HG02852 (cell line): ENCODE measurements at regions not wholly inside any gene's neighbourhood (a gene's known extent, or its start where the extent isn't known, plus 50 kb on each side); places are given as distances from the start of the nearest gene placed in this dataset.

Experiments
- ATAC-seq: cut with Tn5 transposase; IDR thresholded peaks from one replicate; pipeline ENCODE4 v1.9.1; 2021; ENCODE audit warnings: mild to moderate bottlenecking, moderate library complexity; ENCODE audit not compliant: unreplicated experiment

DNA sequence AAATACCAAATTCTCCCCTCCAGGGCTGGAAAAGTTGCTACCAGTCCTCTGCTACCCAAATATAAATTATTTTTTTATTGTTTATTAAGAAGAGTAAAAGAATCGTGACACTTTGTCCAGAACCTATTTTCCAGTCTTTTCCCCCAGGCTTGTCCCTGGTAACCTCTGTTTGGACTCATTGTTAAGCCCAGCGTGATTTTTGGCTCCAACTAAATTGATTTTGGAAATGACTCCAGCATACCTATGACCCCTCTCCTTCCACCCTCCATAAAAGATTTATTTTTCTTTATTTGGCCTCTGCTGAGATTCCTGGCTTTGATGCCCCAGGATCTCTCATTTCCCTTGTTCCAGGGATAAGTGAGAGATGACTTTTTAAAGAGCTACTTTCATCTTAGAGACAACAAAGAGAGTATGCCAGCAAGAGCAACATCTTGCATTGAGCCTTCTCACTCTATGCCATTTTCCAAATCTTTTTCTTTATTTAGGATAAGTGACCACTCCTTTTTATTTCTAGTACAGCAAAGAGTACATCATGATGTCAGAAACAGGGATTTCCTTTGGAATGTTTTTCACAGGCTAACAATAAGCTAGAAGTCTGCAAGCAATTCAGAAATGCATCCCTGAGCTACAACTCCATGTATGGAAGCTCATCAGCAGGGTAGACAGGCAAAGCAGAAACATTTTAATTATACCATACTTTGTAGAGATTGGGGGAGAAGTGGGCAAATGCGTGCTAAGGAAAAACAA, 75.8 kb downstream of the DAD1 start:
- ATAC-seq, result no peak

DNA sequence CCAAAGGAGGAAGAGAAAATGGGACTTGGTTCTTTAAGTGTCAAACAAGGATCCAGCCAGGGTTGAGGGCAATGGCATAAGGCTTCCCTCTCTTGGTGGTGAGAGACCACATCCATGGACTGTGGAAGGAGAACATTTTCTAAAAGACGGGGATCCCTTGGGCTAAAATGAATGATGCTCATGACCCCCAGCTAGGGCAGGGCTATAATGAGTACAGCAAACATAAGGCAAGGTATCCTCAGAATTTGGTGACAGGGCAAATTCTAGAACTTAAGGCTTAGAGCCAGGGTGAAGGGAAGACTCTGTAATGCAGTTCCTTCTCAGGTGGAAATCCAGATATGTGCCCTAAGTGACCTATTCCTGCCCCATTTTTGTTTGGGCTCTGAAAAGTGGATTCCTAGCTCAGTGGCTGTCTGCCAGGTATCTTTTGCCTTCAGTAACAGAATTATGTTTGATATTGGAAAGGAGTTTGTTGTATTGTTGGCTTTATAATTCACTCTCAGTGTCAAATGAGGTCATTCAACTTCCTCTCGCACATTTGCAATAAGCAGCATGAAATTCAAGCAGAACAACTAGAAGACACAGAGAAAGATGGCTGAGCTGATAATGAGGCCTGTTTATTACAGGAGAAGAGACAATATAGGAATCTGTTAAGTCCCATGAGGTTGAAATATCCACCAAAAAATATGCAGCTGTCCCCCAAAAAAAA, 76.8 kb downstream of the DAD1 start:
- ATAC-seq, result no peak

DNA sequence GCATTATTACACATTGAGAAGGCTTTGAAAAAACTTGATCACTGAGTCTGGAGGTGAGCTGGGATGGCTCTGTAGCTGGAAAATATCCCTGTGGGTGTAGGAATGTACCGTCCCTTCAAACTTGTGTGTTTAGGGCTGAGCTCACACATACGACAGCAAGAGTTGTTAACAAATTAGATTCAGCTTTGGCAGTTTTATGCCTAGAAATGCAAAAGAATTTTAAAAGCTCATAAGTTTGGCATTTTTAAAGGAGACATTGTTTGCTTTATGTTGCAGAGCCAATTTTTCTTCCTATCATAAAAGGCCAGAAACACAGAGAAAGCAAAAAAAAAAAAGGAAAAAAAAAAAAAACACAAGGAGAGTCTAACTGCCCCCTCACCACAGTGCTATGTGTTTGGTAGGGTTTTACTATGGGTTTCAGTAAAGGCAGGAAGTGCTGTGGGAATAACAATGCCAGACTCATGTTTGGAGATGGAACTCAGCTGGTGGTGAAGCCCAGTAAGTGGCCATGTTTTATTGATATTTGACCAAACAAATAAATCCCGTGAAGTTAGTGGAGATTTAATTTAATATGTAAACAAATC, 78.4 kb downstream of the DAD1 start:
- ATAC-seq, result no peak

DNA sequence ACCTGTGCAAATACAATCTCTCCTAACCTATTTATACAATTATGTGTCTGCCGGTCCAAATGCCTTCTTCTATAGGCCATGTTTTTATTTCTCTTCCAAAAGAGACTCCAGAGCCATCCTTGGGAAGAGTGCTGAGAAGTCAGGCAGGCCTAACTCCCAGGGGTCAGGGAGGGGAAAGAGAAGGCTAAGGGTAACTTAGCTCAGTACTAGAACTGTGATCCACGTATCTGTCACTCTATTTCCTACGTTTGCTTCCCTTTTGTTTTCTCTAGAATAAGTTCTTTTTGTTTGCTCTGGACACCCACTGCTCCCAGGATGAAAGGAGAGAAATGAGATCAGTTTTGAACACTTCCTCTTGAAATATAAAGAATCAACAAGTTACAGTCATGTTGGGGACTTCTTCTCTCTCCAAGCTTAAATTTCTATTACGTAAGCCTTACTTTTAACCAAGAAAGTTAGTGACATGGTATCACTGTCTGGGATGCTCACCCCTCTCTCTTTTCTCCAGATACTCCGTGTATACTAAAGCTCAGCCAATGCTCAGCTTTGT, 79.2 kb downstream of the DAD1 start:
- no peak for ATAC-seq

DNA sequence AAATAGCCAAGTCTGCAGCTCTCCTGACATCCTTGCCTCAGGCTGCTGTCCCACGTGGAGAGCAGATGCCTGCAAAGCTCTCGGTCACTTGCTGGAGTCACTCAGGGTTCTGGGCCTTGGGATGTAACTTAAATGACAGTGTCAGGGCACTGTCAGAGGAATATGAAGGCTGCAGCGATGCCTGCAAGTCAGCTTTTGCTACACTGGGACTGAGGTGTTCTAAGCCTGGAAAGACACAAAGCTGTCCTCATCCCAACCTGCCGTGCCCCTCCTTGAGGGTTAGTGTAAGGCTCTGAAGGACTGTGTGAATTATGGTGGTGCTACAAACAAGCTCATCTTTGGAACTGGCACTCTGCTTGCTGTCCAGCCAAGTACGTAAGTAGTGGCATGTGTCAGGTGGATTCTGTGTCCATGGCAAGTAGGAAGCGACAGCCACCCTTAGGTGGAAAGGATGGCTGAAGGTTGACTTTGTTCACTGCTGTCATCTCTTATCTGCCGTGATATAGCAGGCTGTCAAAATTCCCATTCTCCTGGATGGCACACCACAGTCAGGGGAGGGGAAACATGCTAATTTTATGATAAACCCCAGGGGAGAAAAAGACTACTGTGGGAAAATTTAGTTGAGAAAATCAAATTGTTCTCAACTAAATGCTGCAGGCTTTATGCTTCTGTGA, 79.9 kb downstream of the DAD1 start:
- ATAC-seq, result no peak

DNA sequence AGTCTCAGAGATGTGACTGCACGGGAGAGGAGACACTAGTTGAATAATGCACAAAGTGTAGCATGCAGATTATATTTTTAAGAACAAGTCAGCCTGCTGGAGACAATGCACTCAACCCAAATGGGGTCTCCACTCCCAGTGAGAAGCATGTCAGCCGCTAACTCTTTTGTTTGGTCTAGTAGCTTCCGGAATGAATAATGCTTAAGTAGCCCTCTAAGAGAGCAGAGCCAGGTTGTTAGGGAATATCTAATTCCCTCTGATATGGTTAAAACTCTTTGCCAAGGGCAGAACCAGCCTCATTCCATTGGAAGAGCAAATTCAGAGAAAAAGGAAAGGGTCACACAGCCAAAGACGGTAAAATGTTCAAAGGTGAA, 80.4 kb downstream of the DAD1 start:
- ATAC-seq, result no peak

DNA sequence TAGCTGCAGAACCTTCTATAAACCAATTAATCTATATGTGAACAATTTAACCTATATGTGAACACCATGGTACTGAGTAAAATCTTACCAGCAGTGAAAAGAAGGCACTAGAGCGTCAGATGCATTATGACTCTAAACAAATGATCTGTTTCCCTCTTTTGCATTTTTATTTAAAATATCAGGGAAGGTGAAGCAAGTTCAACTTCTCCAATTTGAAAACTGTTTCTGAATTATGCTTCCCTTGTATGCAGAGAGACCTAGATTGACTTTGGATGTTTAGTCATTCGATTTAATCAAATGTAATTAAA, 80.9 kb downstream of the DAD1 start:
- ATAC-seq, result no peak

DNA sequence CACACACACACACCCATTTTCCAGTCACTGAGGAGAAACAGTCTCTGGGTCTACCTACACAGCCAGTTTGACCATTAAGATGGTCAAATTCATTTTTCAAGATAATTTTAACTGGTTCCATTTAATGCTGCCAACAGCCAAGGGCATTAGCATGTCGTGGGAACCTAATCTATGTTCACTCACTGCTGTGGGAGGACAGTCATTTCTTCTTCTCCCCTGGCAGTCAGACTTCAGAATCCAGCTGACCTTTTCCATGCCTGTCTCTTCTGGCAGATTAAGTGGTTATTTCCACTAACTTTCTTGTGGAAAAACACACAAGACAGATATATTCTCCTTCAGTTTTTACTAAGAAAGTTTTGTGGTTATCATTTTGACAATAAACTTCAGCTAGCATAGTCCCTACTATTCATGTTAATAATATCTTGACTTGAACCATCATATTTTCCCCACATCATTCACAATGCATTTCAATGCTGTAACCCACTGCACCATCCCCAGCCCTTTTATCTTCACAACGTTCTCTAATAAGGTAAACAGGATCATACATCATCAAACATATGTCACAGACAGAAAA, 82.2 kb downstream of the DAD1 start:
- ATAC-seq, result no peak

DNA sequence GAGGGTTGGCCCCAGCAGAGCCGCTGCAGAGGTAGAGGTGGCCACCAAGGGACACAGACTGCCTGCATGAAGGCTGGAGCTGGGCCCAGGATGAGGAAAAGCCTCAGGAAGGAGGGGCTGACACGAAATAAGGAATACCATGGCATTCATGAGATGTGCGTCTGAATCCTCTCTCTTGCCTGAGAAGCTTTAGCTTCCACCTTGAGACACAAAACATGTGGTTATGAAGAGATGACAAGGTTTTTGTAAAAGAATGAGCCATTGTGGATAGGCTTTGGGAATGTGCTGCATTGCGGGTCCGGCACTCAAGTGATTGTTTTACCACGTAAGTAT, 82.7 kb downstream of the DAD1 start:
- ATAC-seq, result no peak

DNA sequence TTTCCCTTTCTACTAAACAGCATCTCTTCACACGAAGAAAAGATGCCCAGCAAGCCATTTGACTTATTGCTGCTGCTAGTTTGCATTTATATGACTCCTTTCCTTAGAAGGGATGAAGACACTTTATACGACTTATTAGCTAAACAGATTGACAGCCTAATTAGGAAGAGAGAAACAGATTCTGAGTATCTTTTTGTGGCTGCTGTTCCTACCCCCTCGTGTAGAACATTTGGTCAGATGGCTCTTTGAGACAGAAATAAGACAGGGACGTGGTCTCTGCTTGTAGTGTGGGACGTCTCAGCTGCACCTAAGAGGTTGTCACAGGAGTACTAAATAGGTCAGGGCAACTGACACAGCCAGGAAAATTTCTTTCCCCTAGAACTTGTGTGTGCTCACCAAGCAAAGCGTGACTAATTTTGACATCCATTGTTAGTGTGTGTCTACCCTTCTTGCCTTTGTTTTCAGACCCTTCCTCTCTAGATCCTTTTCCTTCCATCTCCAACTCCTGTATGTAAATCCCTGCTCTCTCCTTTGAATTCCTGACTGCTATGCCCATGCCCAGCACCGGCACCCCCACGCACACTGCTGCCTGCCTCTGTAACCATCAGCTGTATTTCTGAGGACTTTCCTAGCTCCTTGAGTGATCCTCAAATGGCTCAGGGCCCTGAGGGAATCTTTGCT, 83.2 kb downstream of the DAD1 start:
- peak; percentile 54 for ATAC-seq

DNA sequence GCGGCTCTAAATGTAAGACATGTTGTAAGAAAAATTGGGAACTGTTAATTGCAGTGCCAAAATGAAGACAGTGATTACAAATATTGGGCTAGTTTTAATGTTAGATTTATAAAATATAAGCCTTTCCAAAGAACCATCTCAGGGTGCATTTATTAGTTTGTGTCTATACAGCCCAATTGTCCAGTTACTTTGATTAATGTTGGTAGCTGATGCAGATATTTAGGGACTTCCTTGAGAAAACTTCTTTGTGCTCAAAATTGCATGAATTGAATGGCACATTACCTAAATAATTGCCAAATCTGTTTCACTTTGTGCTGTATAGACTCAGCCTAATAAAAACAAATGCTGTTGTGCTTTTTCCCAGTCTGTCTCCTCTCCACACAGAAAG, 83.7 kb downstream of the DAD1 start:
- ATAC-seq, result no peak

DNA sequence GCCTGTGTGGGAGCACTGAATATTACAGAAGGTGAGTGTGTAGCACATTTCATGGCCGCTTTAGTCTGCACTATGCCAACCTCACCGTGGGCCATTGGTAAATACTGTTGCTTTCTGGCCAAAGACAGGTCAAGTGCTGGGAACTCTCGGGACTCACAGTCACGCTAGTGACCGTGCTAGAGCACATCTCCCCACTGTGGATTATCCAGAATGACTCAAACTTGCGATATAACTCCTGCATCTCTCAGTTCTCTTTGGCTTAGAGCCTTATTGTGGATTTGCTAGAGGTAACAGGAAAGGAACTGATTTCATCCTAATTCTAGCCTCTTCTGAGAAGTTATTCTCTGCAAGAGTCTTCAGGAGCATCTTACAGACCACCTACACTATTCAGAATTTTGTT, 86.5 kb downstream of the DAD1 start:
- ATAC-seq, result no peak

DNA sequence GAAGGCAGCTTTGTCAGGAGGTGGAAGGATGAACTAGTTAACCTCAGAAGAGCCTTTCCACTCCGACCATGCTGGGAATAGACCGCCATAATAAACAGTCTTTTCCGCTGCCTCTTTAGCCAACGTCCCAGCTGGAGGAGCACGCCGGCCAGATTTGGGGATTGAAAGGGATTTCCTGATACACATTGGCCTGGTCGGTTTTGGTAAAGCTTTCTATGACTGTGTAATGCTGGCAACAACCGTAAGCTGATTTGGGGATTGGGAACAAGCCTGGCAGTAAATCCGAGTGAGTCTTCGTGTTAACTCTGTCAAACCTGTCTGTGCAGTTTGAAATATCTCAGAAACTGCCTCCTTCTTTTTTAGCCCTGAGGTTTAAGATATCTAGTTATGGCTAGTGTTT, 87.0 kb downstream of the DAD1 start:
- ATAC-seq, result no peak

DNA sequence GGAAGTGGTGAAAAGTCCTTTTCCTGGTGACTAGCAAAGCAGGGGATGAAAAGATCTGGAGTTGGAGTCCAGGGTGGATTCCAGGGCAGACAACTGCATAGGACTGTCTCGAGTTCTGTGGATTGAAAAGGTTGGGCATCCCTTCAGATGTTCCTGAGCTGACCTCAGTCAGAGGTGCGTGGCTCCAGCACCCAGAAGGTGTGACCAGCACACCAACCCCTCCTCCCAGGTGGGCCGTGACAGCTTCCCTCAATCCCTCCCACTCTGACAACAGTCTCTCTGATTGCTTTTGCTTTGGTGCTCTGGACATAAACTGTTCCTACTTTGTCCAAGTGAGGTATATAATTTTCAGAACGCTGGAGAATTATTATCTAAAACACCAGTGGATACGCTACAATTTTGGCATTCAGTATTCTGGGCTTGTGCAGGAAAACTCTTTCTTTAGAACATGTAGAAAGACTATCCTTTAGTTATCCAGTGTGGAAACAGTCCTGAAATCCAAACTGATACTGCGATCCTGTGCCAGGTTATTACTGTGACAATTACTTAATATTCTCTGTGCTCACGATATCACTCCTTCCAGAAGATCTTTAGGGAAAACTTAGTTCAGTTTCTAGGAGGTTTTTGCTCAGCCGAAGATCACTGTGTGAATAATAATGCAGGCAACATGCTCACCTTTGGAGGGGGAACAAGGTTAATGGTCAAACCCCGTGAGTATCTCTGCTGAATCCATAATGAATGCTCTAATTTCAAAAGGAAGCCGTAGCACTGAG, 87.9 kb downstream of the DAD1 start:
- no peak for ATAC-seq

DNA sequence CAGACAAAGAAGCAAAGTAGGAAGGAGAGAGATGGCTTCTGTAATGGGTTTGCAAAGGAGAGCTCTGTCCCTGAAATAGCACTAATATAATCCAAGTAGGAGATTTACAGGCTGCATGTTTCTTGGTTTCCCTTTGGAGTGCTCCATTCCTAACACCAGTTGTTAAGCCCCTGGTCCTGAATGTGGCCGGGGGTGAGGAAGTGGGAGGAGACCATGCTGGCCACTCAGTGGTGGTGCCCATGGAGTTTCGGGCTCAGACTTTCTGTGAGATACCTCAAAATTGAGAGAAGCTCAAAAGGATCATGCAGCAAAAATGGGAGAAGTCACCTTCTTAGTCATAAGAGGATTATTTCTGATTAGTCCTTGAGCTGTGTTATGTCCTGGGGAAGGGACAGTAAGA, 88.5 kb downstream of the DAD1 start:
- no peak for ATAC-seq

DNA sequence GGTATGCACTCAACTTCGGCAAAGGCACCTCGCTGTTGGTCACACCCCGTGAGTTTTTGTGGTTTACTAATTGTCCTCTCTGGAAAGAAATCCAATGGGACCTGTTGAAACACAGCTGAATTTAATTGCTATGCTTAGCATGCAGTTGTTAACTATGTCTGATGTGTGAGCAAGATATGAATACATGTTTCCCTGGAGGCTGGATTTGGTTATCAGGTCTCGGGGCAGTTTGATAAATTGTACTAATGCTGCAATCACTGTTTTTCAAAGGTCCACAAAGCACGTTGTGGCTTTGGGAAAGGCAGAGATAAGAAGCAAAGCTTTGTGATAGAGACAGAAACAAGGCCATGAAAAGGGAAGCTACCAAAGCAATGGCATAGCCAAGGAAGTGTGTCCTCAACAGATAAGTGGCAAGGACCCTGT, 91.3 kb downstream of the DAD1 start:
- no peak for ATAC-seq

DNA sequence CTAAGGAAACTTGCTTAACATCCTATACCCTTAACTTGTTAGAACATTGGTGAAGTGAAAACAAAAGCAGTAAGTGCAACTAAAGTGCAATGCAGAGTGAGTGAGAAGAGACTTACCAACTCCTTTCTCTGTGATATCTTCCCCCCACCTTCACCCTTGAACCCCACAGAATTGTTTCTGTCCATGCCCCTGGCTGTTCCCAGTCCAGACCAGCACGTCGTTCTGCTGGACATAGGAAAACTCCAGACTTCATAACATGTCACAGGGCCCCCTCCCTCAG, 91.9 kb downstream of the DAD1 start:
- ATAC-seq, result no peak

DNA sequence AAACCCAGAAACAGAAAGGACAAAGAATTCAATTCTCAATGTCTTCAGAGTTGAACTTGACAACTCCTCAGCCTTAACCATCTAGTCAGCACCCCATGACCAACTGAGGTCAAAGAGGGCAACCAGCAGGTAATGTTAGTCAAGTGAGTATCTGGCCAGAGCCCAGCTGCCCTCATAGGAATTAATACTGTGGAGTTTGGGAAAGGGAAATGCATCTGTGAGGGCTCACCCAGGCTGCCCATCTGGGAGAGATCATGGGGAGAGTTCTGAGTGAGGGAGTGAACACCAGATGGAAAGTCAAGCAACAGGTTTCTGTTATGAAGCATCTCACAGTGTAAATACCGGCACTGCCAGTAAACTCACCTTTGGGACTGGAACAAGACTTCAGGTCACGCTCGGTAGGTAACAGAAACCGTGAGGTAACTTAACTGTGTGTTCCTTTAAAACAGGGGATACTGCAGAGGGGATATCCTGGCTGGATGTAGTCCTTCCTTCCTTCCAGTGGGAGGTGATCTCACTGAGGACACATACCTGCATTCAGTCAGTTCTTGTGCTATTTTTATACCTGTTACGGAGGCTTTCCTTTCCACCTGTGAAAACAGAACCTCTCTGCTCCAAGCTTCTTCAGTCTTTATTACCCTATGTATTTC, 94.4 kb downstream of the DAD1 start:
- ATAC-seq, result no peak

DNA sequence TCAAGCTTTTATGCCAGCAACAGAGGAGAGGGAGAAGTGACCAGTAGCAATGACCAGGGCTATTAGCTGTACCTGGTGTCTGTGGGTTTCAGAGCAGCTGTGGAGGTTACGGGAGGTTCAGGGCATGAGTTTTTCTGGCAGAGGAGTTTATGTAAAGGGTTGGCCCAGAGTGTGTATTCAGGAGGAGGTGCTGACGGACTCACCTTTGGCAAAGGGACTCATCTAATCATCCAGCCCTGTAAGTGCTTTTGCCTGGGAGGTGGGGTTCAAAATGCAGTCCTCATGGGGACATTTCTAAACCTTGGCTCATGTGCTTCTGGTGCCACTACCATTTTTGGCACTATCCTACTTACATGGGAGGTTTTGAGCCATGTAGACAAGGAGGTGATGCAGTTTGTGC, 95.3 kb downstream of the DAD1 start:
- no peak for ATAC-seq
